GM23248 (cell line): ENCODE measurements at regions not wholly inside any gene's neighbourhood (a gene's known extent, or its start where the extent isn't known, plus 50 kb on each side); places are given as distances from the start of the nearest gene placed in this dataset.

Source experiments
- EZH2 ChIP-seq: fragments of 200-600 bp; sonication (generic); IDR thresholded peaks from 2 replicates; pipeline ENCODE4 v1.6.1; 2018; ENCODE audit warnings: antibody characterized with exemption, mild to moderate bottlenecking; ENCODE audit not compliant: insufficient read depth, poor library complexity, severe bottlenecking
- EZH2phosphoT487 ChIP-seq: fragments of 200-600 bp; sonication (generic); IDR thresholded peaks from 2 replicates; pipeline ENCODE4 v1.6.1; 2018; ENCODE audit warnings: antibody characterized with exemption, moderate library complexity, mild to moderate bottlenecking, low read depth; ENCODE audit not compliant: insufficient read depth

DNA sequence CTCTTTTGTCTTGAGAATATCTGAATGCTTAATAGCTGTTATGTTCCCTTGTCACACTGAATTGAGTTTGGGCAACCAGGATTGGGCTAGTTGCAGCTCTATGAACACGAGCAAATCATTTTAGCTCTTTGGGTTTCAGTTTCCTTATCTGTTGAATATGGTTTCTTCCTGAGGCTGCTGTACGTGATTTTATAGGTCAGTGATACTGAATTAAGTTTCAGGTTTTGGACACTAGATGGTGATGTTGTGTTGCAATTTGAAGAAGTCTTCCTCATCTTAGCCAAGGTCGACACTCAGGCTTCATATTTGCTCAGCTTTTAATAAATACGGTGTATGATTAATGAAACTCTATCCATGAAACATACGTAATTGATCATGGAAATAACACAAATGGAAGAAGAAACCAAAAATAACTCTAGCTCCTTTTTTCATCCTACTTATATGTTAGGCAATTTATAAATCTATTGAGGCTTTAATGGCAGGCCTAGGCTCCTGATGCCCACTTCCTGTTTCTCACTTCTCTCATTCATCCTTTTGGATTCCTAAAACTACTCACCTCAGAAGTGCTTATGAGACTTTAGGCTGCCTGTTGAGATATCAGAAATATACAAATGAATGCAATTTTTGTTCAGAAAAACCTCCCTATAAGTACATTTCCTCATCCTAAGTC, 354.1 kb upstream of the MAP3K7 start:
- TF ChIP-seq EZH2: no peak
- no peak for TF ChIP-seq EZH2phosphoT487
